HG02759 (cell line): ENCODE measurements at regions not wholly inside any gene's neighbourhood (a gene's known extent, or its start where the extent isn't known, plus 50 kb on each side); places are given as distances from the start of the nearest gene placed in this dataset.
"Not testable (repeated sequence)": the region's sequence is repeated elsewhere in the genome, so short reads cannot be mapped to it uniquely, and the experiment has no call there.

Experiments used
- ATAC-seq: cut with Tn5 transposase; IDR thresholded peaks from one replicate; pipeline ENCODE4 v1.9.1; 2021; ENCODE audit warnings: mild to moderate bottlenecking, moderate library complexity; ENCODE audit not compliant: unreplicated experiment

DNA sequence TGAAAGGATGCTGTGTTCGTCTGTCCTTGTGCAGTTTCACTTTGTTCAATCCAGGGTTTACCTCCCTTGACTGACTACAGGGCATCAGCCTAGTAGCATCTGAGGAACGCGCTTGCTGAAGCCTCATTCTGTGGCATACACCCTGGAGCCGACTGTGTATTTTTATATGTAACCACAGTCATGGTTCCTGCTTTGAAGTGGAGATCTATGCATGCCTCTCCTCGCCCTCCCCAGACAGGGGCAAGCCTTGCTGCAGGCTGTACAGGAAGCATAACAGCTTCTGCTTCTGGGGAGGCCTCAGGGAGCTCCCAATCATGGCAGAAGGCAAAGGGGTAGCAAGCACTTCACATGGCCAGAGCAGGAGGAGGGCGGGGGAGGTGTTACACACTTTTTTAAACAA lies 262.1 kb downstream of the BCL11B start:
- ATAC-seq: no peak

DNA sequence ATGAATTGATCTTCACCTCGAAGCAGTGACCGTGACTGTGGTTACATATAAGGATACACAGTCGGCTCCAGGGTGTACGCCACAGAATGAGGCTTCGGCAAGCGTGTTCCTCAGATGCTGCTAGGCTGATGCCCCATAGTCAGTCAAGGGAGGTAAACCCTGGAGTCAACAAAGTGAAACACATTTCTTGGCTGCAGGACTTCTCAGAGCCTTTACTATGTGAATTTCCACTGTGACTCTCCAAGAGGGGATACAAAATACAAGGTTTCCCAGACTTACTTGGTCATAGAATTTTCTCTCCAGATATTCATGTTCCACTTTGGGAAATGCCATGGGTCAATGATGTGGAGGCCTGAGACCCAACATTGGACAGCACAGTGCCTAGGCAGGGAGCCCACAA lies 260.6 kb downstream of the BCL11B start:
- ATAC-seq: no peak

DNA sequence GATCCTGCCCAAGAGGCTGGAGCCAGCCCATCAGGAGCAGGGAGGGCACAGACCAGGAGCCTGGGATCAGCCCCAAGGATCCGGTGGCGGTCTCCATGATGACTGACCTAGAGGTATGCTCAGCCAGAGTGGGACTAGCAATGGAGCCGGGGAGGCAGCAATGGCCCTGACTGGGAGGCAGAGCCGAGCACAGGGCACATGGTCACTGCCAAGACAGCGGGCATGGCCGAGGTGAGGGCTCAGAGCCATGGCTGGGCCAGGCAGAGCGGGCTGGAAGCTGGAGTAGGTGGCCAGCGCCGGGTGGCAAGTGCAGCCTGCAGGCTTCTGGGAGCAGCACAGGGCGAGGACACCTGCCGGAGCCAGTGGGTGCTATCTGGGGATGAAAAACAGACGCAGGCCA lies 259.3 kb downstream of the BCL11B start:
- ATAC-seq: no peak

DNA sequence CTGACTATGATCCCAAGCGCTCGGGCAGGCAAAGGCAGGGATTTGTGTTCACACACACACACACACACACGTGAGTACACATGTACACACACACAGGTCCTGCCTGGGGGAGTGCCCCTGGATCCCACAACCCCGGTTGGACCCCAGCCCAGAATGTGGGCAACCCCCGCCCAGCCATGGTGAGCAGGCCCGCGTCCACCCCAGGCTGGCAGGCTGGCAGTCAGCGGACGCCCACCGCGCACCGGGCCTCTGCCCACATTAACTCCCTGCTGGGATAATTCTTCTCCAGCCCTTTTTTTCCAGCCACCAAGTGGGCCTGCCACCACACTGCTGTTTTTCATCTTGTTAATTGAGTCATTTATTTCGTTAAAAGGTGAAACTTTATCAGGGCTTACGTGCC lies 256.2 kb downstream of the BCL11B start:
- no peak for ATAC-seq

DNA sequence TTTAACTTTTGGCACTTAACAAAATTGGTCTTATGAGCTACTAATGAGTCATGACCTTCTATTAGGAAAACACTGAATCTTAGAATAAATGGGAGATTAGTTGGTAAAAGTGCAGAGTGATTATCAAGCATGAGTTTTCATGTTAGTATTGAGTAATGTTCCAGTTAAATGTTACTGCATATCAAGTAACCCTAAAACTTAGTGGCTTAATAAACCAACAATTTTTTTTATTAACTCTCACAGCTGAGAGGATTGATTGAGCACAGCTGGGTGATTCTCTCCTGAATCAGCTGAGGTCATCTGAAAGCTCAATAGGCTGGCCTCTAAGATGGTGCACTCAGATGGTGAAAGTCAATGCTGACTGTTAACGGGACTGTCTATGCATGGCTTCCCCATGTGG lies 248.6 kb downstream of the BCL11B start:
- no peak for ATAC-seq

DNA sequence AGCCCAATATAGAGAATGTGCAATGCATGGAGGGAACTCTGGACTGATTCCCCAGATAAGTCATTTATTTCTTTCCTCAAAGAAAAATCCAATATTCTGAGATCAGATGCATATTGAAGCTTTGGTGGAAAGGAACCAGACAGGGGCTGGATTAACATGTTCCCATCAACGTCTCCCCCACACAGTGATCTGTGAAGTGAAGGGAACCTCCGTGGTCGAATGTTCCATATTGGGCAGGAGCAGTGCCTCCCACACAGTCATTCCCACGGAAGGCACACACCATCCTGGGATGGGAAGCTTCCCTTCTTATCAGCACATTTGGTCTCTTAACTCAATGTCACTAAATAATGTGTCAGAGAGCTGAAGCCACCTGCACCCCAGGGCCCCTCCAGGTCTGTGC lies 247.1 kb downstream of the BCL11B start:
- no peak for ATAC-seq

DNA sequence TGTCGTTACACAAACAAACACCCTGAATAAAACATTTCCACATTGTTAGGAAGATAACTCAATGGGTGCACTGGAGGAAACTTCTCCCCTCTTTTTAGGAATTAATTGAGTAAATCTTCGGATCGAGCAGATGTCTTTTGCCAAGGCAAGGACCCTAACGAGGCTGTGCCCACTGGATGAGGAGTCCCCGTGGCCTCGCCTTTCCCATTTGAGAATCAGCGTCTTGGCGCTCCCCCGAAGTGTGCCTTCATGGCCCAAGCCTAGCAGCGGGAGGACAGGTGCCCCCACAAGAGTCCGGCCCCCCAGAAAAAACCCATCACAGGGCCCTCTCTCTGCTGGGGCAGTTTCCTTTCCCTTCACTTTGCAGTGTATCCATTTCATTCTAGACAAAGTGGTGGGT lies 246.6 kb downstream of the BCL11B start:
- no peak for ATAC-seq

DNA sequence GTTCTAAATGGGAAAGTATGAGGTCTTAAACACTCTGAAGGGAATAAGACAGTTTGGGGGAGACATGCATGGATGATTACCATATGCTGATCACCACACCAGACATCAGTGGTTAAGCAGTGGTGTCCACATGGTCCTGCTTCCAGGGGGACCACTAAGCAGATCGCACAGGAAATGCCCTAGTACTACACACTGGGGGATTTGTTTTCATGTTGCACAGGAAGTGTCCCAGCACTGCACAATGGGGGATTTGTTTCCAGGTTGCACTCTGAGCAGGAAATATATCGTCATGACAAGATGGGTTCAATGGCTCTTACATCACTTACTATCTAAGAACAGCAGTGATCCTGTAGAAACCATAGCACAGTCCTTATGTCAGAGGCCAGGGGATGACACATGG lies 245.5 kb downstream of the BCL11B start:
- no peak for ATAC-seq

DNA sequence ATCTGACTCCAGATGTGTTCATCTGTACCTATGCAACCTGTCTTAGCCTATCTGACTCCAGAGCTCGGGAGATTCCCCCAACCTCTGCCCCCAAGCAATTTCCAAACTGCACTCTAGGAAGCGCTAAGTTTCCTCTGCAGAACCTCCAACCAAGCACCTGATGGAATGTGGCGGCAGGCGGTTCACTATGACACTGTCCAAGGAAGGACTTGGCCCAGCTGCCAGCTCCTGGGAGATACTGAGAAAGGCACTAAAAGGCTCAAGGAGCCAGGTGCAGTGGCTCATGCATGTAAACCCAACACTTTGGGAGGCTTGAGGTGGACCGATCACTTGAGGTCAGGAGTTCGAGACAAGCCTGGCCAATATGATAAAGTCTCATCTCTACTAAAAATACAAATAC lies 244.0 kb downstream of the BCL11B start:
- ATAC-seq: no peak

DNA sequence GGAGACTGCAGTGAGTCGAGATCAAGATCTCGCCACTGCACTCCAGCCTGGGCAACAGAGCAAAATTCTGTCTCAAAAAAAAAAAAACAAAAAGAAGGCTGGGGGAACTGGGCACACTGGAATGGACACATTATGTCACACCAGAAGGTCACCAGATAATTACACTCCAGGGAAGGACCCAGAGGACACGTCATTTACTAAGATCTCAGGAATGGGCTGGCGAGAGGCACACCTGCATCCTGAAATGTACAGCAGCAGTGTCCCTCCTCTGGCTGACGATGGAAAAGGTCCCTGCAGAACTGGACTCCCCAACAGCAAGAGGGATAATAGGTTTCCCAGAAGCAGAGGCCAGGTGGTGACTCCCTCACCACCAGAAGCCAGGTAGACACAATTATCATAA lies 243.5 kb downstream of the BCL11B start:
- no peak for ATAC-seq

DNA sequence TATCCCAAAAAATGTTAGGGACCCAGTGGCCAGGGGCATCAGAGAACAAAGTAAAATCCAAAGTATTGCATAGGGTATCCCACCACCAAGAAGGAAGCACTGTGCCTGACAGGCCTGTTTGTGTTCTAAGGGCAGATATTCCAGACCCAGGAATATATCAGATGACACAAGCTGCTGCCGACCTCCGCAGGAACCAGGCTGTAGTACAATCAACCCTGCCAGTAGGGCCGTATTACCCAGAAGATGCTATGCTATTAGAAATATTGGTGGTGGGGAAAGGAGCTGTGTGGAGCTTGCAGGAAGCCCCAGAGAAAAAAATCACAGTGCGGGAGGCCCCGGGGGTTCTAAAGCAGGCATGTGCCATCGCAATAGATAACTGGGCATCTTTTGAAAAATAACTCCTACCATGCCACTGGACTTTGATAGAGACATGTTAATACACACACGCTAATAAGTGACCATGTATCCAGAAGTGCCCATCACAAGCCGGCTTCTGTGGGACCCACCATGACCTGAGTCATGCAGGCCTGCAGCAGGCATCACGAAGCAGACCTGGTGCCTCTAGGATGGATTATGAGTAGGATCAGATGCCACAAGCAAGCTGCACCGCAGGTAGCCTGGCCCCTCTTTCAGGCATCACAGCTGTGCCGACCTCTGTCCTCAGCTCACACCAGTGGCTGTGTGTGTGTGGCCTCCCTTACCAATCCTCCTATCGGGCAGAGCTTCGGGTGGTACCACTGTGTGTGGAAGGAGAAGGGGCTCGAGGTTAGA lies 242.7 kb downstream of the BCL11B start:
- no peak for ATAC-seq

DNA sequence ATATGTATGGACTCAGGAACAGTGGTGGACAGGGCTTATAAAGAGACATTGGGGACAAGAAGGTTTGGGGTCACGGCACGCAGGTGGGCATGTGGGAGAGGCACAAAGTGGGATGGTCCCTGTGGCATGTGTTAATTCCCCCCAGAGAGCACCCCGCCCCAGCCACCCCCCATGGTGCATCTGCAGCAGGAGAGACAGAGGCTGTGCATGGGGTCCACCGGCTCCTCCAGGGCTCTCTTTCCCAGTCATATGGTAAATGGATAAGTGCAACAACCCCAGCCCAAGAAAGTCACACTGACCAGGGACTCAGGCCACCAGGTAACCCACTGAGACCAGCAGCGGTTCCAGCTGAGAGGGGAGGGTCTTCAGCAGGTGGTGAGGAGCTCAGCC lies 242.1 kb downstream of the BCL11B start:
- ATAC-seq: no peak

DNA sequence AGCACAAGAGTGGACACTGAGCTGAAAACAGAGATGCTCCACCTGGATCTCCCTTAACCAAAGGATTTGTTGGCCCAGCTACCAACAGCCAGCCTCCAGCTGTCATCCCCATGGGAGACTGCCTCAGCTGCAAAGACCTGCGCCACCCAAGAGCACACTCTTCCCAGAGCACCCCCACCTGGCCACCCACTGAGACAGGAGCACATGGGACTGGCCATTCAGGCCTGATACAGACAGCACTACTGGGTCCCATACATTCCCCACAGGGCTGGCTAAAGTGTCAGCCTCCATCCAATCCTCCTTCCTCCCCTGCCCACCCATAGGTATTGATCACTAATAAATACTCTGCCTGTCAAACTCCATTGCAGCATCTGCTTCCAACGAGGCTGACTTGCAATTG lies 241.5 kb downstream of the BCL11B start:
- no peak for ATAC-seq

DNA sequence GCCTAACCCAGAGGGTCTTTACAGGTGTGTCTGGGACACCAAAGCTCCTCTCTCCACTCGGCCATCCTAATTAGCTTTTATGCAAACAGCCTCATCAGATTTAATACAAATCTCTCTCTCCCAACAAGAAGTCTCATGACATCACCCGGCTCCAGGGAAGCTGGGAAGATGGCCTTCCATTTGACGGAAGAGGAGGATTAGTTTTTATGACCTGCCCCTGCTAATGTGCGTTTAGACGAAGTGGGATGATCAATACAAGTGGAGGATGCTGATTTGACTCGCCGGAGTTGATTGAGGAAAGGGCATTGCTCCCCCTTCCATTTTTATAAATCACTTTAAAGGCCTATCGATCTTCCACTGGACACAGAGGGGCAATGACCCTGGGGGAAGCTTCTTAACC lies 239.2 kb downstream of the BCL11B start:
- no peak for ATAC-seq

DNA sequence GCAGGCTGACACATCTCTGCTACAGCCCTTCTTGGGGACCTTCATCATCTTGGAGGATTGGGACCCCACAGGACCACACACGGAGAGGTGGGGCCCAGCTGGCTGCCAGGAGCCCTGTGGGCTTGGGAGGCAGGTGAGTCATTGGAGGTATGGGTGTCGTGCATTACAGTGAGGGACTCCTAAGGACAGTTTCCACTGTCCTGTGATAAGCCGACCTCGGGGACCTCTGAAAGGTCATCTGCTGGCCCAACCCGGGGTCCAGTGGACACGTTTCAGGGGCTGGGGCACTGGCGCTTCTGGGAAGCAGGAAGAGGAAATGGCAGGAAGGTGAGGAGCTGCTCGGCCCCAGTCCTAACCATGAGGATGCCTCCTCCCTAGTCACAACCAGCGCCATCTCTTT lies 238.0 kb downstream of the BCL11B start:
- ATAC-seq: no peak

DNA sequence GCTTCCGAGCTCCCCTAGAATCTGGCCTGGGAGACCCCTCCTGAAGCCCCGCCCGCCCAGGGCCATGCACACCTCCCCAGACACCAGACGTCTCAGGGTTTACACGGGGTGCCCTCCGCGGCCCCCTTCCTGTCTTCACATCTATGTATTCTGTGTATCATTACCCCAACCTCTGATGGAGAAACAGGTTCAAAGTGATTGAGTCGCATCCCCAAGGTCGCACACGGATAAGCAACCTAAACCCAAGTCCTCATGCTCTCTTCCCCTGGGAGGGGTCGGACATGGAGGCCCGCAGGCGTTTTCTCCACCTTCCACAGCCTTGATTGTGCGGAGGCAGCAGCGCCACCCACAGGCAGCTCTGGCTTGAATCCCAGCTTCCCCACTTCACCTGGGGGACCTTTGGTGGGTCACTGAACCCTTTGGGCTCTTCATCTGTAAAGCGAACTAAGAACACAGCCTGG lies 237.3 kb downstream of the BCL11B start:
- no peak for ATAC-seq

DNA sequence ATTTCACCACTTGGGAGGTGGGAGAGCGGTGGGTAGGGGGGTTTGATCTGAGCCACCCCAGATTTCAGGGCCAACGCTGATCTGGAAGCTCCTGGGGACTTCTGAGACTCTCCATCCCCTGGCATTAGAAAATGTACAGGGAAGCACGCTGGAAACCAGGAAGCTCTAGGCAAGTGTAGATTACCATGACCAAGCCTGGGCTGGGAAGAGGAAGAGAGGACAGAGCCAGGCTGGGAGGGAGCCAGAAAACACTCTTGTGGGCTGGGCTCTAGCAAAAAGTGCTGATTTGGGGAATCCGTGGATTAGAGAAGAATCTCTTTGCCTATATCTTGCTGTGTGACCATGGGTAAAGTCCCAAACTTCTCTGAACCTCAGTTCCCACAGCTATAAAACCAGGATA lies 236.7 kb downstream of the BCL11B start:
- ATAC-seq: no peak

DNA sequence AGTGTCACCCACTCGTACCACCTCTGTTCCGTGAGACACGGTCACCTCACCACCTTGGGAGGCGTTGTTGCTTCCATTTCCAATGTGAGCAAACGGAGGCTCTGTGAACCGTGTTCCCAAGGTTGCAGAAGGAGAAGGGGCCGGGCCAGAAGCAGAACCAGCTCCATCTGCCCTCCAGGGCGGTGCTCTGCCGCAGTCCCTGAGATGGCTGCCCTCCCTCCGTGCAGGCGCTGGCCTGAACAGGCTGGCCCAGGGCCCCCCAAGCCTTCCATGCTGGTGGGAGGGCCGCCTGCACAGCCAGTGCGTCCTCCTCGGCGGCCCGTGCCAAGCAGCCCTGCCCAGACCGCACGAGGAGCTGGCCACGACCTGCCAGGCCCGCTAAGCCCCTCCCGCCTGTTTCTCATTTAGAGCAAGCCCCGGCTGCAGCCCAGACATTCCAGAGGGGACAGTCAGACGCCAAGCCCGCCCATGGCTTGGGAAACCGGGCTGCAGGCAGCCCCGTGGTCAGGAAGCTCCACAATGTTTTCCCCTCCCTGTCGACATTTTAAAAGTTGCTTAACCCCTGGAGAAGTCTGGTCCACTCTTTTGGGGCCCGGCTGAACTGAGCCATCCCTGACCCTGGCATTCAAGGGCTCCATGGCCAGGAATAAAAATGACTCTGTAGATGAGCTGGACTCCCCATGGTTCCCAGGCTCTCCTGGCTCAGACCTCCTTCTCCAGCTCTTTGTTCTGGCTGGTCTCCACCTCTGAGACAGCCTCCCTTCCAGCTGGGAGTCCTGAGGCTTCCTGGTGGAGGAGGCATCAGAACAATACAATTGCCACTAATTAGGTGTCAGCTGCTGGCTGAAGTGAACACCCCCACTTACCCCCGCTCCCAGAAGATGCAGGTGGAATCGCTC lies 236.0 kb downstream of the BCL11B start:
- ATAC-seq: no peak

DNA sequence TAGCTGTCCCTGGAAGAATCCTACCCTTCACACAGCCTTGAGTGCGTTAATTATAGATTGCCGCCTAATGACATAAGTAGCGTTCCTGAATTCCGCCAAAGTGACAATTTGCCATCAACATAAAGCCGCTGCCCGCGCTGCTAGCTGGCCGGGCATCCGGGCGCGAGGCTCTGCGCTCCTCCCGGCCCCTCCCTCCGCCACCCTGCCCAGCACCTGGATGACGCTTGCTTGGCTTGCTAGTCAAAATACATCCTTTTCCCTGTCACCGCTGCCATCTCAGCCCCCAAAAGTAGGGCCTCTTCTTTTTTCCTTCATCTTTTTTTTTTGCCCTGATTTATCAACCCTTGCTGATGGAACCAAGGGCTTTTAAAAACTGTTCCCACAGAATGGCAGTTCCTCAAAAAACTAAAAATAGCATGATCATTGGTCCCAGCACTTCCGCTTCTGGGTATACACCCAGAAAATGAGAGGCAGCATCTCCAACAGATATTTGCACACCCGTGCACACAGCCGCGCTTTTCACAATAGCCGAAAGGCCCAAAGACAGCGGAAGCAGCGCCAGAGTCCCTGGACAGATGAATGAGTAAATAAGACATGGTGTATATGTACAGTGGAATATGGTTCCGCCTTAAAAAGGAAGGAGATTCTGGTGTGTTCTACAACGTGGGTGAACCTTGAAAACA lies 235.2 kb downstream of the BCL11B start:
- no peak for ATAC-seq

DNA sequence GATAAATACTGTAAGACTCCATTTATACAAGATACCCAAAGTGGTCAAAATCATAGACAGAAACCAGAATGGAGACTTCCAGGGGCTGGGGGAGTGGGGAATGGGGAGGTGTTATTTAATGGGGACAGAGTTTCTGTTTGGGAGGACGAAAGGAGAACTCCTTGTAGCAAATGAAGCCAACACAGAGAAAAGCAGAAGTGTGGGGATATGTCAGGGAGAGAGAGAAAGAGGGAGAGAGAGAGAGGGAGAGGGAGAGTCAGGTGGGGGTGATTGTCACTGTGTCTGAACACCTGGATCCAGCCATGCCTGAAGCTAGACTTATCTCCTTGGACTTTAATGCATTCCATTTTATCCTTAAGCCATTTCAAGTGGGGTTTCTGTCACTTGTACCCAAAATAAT lies 234.7 kb downstream of the BCL11B start:
- ATAC-seq: not testable (repeated sequence)

DNA sequence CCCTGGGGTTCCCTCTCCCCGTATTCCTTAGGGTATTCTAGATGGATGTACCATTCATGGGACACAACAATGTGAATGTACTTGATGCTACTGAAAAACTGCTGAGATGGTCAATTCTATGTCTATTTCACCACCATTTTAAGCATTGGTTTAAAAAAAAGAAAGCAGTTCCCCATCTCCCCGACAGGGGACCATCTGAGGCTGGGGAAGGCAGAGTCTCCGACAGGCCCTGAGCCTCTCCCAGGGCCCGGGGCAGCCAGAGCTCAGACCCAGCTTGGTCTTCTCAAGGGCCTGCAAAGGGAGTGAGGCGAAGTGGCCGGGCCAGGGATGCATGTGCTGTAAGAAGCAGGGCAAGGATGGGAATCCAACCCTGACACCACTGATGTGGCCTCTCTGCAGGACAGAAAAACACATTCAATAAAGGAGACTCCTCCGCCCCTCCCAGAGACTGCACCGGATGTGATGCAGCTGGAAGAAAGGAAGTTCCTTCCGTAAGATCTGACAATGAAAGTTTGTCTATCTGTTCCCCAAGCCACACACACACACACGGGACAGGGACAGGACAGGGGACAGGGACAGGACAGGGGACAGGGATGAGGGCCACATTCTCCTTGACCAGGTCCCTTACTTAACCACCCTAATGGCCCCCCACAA lies 234.1 kb downstream of the BCL11B start:
- ATAC-seq: no peak
